Transverse colon (tissue), 4 donors: ENCODE measurements at regions not wholly inside any gene's neighbourhood (a gene's known extent, or its start where the extent isn't known, plus 50 kb on each side); places are given as distances from the start of the nearest gene placed in this dataset.

Experiments used
- DNase-seq: peaks from one replicate; pipeline ENCODE4 v3.0.0-alpha.2; 2019
- H3K27ac ChIP-seq, 4 donors: fragments of 200-600 bp; sonication (generic); 2 replicates each; pipeline ENCODE4 v1.5.1; 2016 to 2018; ENCODE audit warnings: inconsistent platforms in 4 of 4
- H3K27me3 ChIP-seq: fragments of 200-600 bp; sonication (generic); 2 replicates; pipeline ENCODE4 v1.5.1; 2017; ENCODE audit warnings: inconsistent platforms
- H3K36me3 ChIP-seq, 4 donors: fragments of 200-600 bp; sonication (generic); 2 replicates each; pipeline ENCODE4 v1.5.1; 2017 to 2019; ENCODE audit warnings: inconsistent platforms in 4 of 4
- H3K4me1 ChIP-seq, 4 donors: fragments of 200-600 bp; sonication (generic); 2 replicates each; pipeline ENCODE4 v1.5.1; 2017 to 2020; ENCODE audit warnings: inconsistent platforms in 4 of 4
- H3K4me3 ChIP-seq, 4 donors: fragments of 200-600 bp; sonication (generic); 1 replicate in 1 of 4; 2 replicates in 3 of 4; pipeline versions ENCODE4 v1.5.1 to v1.6.1; 2017 to 2019; ENCODE audit warnings: inconsistent platforms in 4 of 4
- H3K9me3 ChIP-seq, 2 donors: fragments of 200-600 bp; sonication (generic); 2 replicates each; pipeline ENCODE4 v1.5.1; 2017 to 2019; ENCODE audit warnings: inconsistent platforms in 2 of 2
- CTCF ChIP-seq, 5 experiments: fragments of 200-600 bp in 3 of 5; fragments of 450-650 bp in 2 of 5; sonication (generic) in 3 of 5; IDR thresholded peaks; 1 replicate in 2 of 5; 2 replicates in 3 of 5; pipeline ENCODE4 v1.5.1; 2016 to 2017; ENCODE audit warnings: antibody characterized with exemption in 5 of 5, inconsistent platforms in 3 of 5, mild to moderate bottlenecking in 2 of 5, moderate library complexity in 1 of 5
- EP300 ChIP-seq: sonication (generic); formaldehyde crosslinking; IDR thresholded peaks from one replicate; pipeline ENCODE4 v1.6.1; 2017; ENCODE audit warnings: antibody characterized with exemption, low read depth
- POLR2A ChIP-seq: fragments of 450-650 bp; IDR thresholded peaks from one replicate; pipeline ENCODE4 v1.6.1; 2016; ENCODE audit warnings: antibody characterized with exemption, mild to moderate bottlenecking, moderate library complexity
- POLR2AphosphoS5 ChIP-seq, 3 donors: sonication (generic); formaldehyde crosslinking; IDR thresholded peaks; one replicate each; pipeline ENCODE4 v1.6.1; 2016; ENCODE audit warnings: antibody characterized with exemption in 3 of 3
- WGBS, 2 donors: methylation state at CpG; one replicate each; pipeline ENCODE4 v1.1.5; 2018; ENCODE audit warnings: low coverage in 1 of 2; 5-methylcytosine and 5-hydroxymethylcytosine counted together
- in situ Hi-C, 4 donors: fragments of 200-750 bp; cut with MboI; loops; one replicate each; pipeline versions ENCODE4 v1.15.0 to v1.15.1; 2017; ENCODE audit warnings: low sequenced_read_pairs in 3 of 4, low pct_ligation_motif_present in 1 of 4, low pct_unique_long_range_greater_than_20kb in 1 of 4
- intact Hi-C: fragments of 100-400 bp; cut with DNase I; formaldehyde crosslinking; loops from one replicate; pipeline ENCODE4 v1.15.1; 2023; ENCODE audit warnings: low total_unique reads

GRCh38 chr9:84393266-84393950 lies 52.9 kb upstream of the SLC28A3 start:
- Histone ChIP-seq H3K36me3 (no peaks in the 10 kb centered on the region), H3K4me1 (peaks cover 0 to 3% (median 0%) of the 10 kb centered on the region in 4 donors), H3K9me3 (no peaks in the 10 kb centered on the region), H3K4me3 (no peak overlapping the region), H3K27ac (no peak overlapping the region), H3K27me3 (peaks cover 4% of the 10 kb centered on the region)
- intact Hi-C loops: loop anchor here (10.0 kb wide), 1 partner anchor 1221 kb away; no protein-coding TSS in a partner anchor
- WGBS, 2 donors: 90% methylated on average over 23 of the region's 24 CpGs; no CpG with 5 or more reads in 1 of the 2 donors
- TF ChIP-seq POLR2AphosphoS5 (IDR thresholded peaks at IDR 0.05): no peak
- TF ChIP-seq EP300: no peak
- no peak for TF ChIP-seq CTCF (IDR thresholded peaks at IDR 0.05)
- no peak for TF ChIP-seq POLR2A
- in situ Hi-C loops: loop anchor here in 3 of 4 donors (10.0 to 25.0 kb wide), 4 partner anchors 394 to 1211 kb away; no protein-coding TSS in a partner anchor
- DNase-seq: no peak

DNA sequence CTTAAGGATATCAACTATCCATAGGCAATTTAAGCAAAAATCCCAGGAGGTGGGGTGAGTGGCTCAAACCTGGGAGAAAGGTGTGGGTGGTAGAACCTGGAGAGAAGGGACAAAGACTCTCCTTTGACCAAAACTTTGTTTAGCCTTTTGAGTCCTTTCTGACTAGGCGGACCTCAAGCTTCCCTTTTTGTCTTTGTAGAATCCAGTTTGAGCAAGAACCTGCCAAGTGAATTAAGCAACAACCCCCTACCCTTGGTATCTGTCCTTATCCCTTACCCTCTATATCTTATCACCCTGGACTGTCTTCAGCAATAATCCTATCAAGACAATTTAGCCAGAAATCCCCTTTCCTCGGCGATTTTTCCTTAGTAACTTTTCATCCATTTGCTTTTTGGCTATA lies 53.5 kb upstream of the SLC28A3 start:
- Histone ChIP-seq H3K36me3 (no peaks in the 10 kb centered on the region), H3K9me3 (no peaks in the 10 kb centered on the region), H3K27me3 (peaks cover 4% of the 10 kb centered on the region), H3K4me3 (no peak overlapping the region), H3K27ac (no peak overlapping the region), H3K4me1 (peaks cover 0 to 3% (median 0%) of the 10 kb centered on the region in 4 donors)
- no peak for DNase-seq
- 78% methylated on average over 3 of the region's 3 CpGs; no CpG with 5 or more reads in 1 of the 2 donors for WGBS, 2 donors
- intact Hi-C loops: loop anchor here (10.0 kb wide), 1 partner anchor 1221 kb away; no protein-coding TSS in a partner anchor
- TF ChIP-seq POLR2A: no peak
- TF ChIP-seq EP300: no peak
- no peak for TF ChIP-seq CTCF (IDR thresholded peaks at IDR 0.05)
- TF ChIP-seq POLR2AphosphoS5 (IDR thresholded peaks at IDR 0.05): no peak
- in situ Hi-C loops: loop anchor here in 3 of 4 donors (10.0 to 25.0 kb wide), 4 partner anchors 393 to 1211 kb away; no protein-coding TSS in a partner anchor

DNA sequence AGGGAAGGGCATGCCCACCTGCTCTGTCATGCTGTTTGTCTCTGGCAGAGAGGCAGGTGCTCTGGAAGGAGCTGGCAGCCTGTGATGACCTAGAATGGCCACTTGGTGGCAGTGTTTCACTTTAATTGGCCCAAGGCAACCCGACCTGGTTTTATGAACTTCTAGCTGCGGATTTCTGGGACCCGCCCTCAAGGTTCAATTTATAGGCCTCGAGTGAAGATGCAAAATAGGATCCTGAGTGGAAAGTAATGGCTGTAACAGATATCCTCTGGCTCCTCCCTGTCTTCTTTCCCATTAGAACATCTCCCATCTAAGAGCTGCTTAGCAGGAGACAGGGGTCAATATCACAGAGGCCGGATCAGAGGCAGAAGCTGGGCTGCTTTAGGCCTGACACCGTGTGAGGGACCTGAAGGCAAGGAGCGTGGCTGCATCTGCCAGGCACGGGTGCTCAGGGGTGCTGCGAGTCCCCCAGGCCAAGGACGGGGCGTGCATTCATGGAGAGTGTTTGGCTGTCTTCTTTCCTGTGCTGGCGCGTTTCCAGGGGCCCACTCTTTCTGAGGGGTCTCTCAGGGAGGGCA lies 56.7 kb upstream of the SLC28A3 start:
- peak; percentile 76 for DNase-seq
- TF ChIP-seq POLR2AphosphoS5 (IDR thresholded peaks at IDR 0.05) (no peak), CTCF (IDR thresholded peaks at IDR 0.05) (peak; percentile 88 to 96 (median 92)), POLR2A (no peak)
- in situ Hi-C loops (loop anchor here in 3 of 4 donors (5.0 to 25.0 kb wide), 5 partner anchors 390 to 1215 kb away; no protein-coding TSS in a partner anchor), intact Hi-C loops (loop anchor here (10.0 kb wide), 1 partner anchor 1218 kb away; no protein-coding TSS in a partner anchor)
- H3K4me3 ChIP-seq: no peak overlapping the region
- no peak overlapping the region for H3K27ac ChIP-seq
- WGBS, 2 donors: 0 to 52% methylated on average over 4 to 13 of the region's 13 CpGs
- H3K4me1 ChIP-seq: peaks cover 0 to 3% (median 0%) of the 10 kb centered on the region in 4 donors
- H3K36me3 ChIP-seq: no peaks in the 10 kb centered on the region
- H3K27me3 ChIP-seq: peaks cover 4% of the 10 kb centered on the region
- no peaks in the 10 kb centered on the region for H3K9me3 ChIP-seq

DNA sequence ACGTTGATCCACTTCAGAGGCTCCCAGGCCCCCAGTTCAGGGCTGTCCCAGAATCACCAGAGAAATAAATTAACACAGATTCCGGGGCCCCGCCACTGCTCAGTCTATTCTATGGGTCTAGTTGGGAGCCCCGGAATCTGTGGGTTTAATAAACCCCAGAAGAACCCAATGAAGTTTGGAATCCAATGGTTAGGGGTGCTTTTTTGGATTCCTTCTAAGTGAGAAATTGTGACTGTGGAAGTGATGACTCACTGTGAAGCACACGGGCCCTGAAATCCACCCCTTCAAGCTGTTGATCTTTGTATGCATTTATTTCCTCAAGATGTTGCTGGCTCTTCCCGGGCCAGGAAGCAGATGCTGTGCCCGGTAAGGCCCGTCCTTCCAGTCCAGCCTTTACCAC lies 57.3 kb upstream of the SLC28A3 start:
- 75 to 82% methylated on average over 3 to 8 of the region's 8 CpGs for WGBS, 2 donors
- Histone ChIP-seq H3K36me3 (no peaks in the 10 kb centered on the region), H3K27me3 (peaks cover 4% of the 10 kb centered on the region), H3K27ac (no peak overlapping the region), H3K4me3 (no peak overlapping the region), H3K9me3 (no peaks in the 10 kb centered on the region), H3K4me1 (peaks cover 0 to 3% (median 0%) of the 10 kb centered on the region in 4 donors)
- in situ Hi-C loops: loop anchor here in 3 of 4 donors (5.0 to 25.0 kb wide), 5 partner anchors 389 to 1214 kb away; no protein-coding TSS in a partner anchor
- DNase-seq: no peak
- intact Hi-C loops: loop anchor here (10.0 kb wide), 1 partner anchor 1217 kb away; no protein-coding TSS in a partner anchor
- TF ChIP-seq EP300 (no peak), CTCF (IDR thresholded peaks at IDR 0.05) (no peak), POLR2AphosphoS5 (IDR thresholded peaks at IDR 0.05) (no peak), POLR2A (no peak)
